Endothelial cell of umbilical vein (primary cell): ENCODE measurements at regions not wholly inside any gene's neighbourhood (a gene's known extent, or its start where the extent isn't known, plus 50 kb on each side); places are given as distances from the start of the nearest gene placed in this dataset.

Source experiments
- BruUV-seq: library from RNA; stranded (reverse); fragments of 400-500 nt; replicated peaks from 2 replicates; lab custom pipeline; 2021; lab: Mats Ljungman, UMichigan
- CTCF ChIA-PET: fragments of 300-600, 350-600 bp; sonication (Branson Sonifier 250); formaldehyde crosslinking; loops from one replicate; lab custom pipeline; 2021; ENCODE audit warnings: antibody characterized with exemption, inconsistent platforms; lab: Charles Lee
- POLR2A ChIA-PET: fragments of 300-600, 350-600 bp; sonication (Branson Sonifier 250); formaldehyde crosslinking; loops from one replicate; lab custom pipeline; 2021; ENCODE audit warnings: antibody characterized with exemption, inconsistent platforms; lab: Charles Lee
- DNase-seq: peaks from one replicate; pipeline ENCODE4 v3.0.0-alpha.2; 2011; ENCODE audit warnings: low read depth, low spot score
- FAIRE-seq: peaks from 2 replicates; lab custom pipeline; 2011; peaks lifted over from hg19 to GRCh38; lab: Jason Lieb, UNC
- H2AFZ ChIP-seq: 2 replicates; pipeline ENCODE4 v1.6.0; 2012; ENCODE audit warnings: low read depth, low read length, control low read depth, inconsistent platforms
- H3K27ac ChIP-seq: 2 replicates; pipeline ENCODE4 v1.5.1; 2011; ENCODE audit warnings: low read depth, mild to moderate bottlenecking, control low read depth, low read length, moderate library complexity; ENCODE audit not compliant: insufficient read depth
- H3K27me3 ChIP-seq, 2 experiments: 2 replicates each; pipeline versions ENCODE4 v1.6.0 to v1.6.1; 2011; ENCODE audit warnings: low read length in 2 of 2, mixed read lengths in 1 of 2; ENCODE audit not compliant: control insufficient read depth in 2 of 2, insufficient read depth in 2 of 2
- H3K36me3 ChIP-seq, 2 experiments: 2 replicates in 1 of 2; 3 replicates in 1 of 2; pipeline ENCODE4 v1.5.1; 2011; ENCODE audit warnings: low read length in 2 of 2, mild to moderate bottlenecking in 1 of 2, moderate library complexity in 1 of 2; ENCODE audit not compliant: control insufficient read depth in 2 of 2, insufficient read depth in 2 of 2; ENCODE audit errors: extremely low read depth in 1 of 2
- H3K4me1 ChIP-seq: 3 replicates; pipeline ENCODE4 v1.5.1; 2011; ENCODE audit warnings: mild to moderate bottlenecking, low read length; ENCODE audit not compliant: control insufficient read depth, insufficient read depth; ENCODE audit errors: extremely low read depth
- H3K4me2 ChIP-seq: 2 replicates; pipeline ENCODE4 v1.6.1; 2011; ENCODE audit warnings: low read length, control low read depth, mixed read lengths; ENCODE audit not compliant: insufficient read depth
- H3K4me3 ChIP-seq, 3 experiments: fragments of 200-600 bp in 1 of 3; sonication (generic), shearing (Covaris generic) in 1 of 3; replicated peaks in 1 of 3; 2 replicates each; pipeline ENCODE4 v1.5.1; 2011 to 2016; ENCODE audit warnings: control low read depth in 3 of 3, low read length in 3 of 3, mild to moderate bottlenecking in 2 of 3, inconsistent platforms in 1 of 3, low read depth in 1 of 3, moderate library complexity in 1 of 3; ENCODE audit not compliant: insufficient read depth in 1 of 3
- H3K79me2 ChIP-seq: 2 replicates; pipeline ENCODE4 v1.6.0; 2012; ENCODE audit warnings: low read length, inconsistent platforms; ENCODE audit not compliant: control insufficient read depth, insufficient read depth
- H3K9ac ChIP-seq: replicated peaks from 2 replicates; pipeline ENCODE3; 2011; ENCODE audit warnings: low read length, control low read depth; ENCODE audit not compliant: insufficient read depth; ENCODE audit errors: extremely low read depth
- H3K9me1 ChIP-seq: replicated peaks from 3 replicates; pipeline ENCODE4 v1.6.0; 2011; ENCODE audit warnings: mild to moderate bottlenecking, low read length; ENCODE audit not compliant: control insufficient read depth, insufficient read depth; ENCODE audit errors: extremely low read depth
- H3K9me3 ChIP-seq: replicated peaks from 2 replicates; pipeline ENCODE4 v1.5.1; 2012; ENCODE audit warnings: low read length, inconsistent platforms; ENCODE audit not compliant: control insufficient read depth, insufficient read depth
- H4K20me1 ChIP-seq: replicated peaks from 2 replicates; pipeline ENCODE3; 2011; ENCODE audit warnings: mild to moderate bottlenecking, low read length; ENCODE audit not compliant: control insufficient read depth, insufficient read depth; ENCODE audit errors: extremely low read depth
- CTCF ChIP-seq, 2 donors: IDR thresholded peaks; 1 replicate in 1 of 2; 2 replicates in 1 of 2; pipeline ENCODE4 v1.5.1; 2011; ENCODE audit warnings: low read length in 2 of 2, mild to moderate bottlenecking in 2 of 2, moderate library complexity in 2 of 2, control low read depth in 1 of 2, inconsistent platforms in 1 of 2, low read depth in 1 of 2; ENCODE audit not compliant: insufficient read depth in 1 of 2; ENCODE audit errors: extremely low read depth in 1 of 2
- EZH2 ChIP-seq: IDR thresholded peaks from 2 replicates; pipeline ENCODE4 v1.6.1; 2012; ENCODE audit warnings: borderline replicate concordance, low read depth, mild to moderate bottlenecking, moderate library complexity, low read length, inconsistent platforms; ENCODE audit not compliant: severe bottlenecking
- FOS ChIP-seq: IDR thresholded peaks from 2 replicates; pipeline ENCODE4 v1.6.1; 2011; ENCODE audit warnings: mild to moderate bottlenecking, low read length, moderate library complexity, borderline replicate concordance; ENCODE audit not compliant: insufficient read depth
- GATA2 ChIP-seq: IDR thresholded peaks from 2 replicates; pipeline ENCODE4 v1.7.0; 2011; ENCODE audit warnings: low read depth, mild to moderate bottlenecking, moderate library complexity, mixed read lengths, low read length; ENCODE audit not compliant: insufficient read length, insufficient read depth
- JUN ChIP-seq: IDR thresholded peaks from 2 replicates; pipeline ENCODE4 v1.6.1; 2011; ENCODE audit warnings: borderline replicate concordance, low read depth; ENCODE audit not compliant: insufficient read length, insufficient read depth
- MAX ChIP-seq: IDR thresholded peaks from 2 replicates; pipeline ENCODE4 v1.6.1; 2011; ENCODE audit not compliant: insufficient read depth, insufficient read length
- MYC ChIP-seq: IDR thresholded peaks from one replicate; pipeline ENCODE4 v1.6.1; 2011; ENCODE audit warnings: mild to moderate bottlenecking, low read depth, low read length
- POLR2A ChIP-seq: IDR thresholded peaks from 2 replicates; pipeline ENCODE4 v1.6.1; 2012; ENCODE audit warnings: low read depth, mild to moderate bottlenecking, control low read depth, low read length
- dilution Hi-C: fragments of 300-500 bp; cut with MboI; formaldehyde crosslinking; loops from one replicate; pipeline ENCODE4 v1.15.0; 2019; ENCODE audit warnings: low sequenced_read_pairs; ENCODE audit not compliant: extremely low pct_ligation_motif_present
- intact Hi-C: fragments of 100-400 bp; cut with micrococcal nuclease; formaldehyde crosslinking; loops from one replicate; pipeline ENCODE4 v1.10.0; 2022

GRCh38 chr10:64636461-64636860, 1115.3 kb downstream of the REEP3 start:
- Histone ChIP-seq H3K4me1 (no peaks in the 10 kb centered on the region), H3K9me3 (no peaks in the 10 kb centered on the region), H3K9me1 (no peaks in the 10 kb centered on the region), H3K79me2 (no peaks in the 10 kb centered on the region), H3K4me2 (no peak overlapping the region), H3K27me3 (no peaks in the 10 kb centered on the region), H2AFZ (no peak overlapping the region), H3K36me3 (no peaks in the 10 kb centered on the region), H3K27ac (no peak overlapping the region), H4K20me1 (no peaks in the 10 kb centered on the region), H3K4me3 (no peak overlapping the region), H3K9ac (no peak overlapping the region)
- TF ChIP-seq FOS (no peak), POLR2A (no peak), CTCF (IDR thresholded peaks at IDR 0.05; ENCODE audit: extremely low read depth in 1 of 2, insufficient read depth in 1 of 2, low read depth in 1 of 2, low read length in 2 of 2) (no peak), JUN (no peak), MYC (no peak), GATA2 (no peak), MAX (no peak), EZH2 (no peak)
- DNase-seq (no peak), FAIRE-seq (no peak)
- BruUV-seq, result no TSS peak
- POLR2A ChIA-PET, result no interaction called here
- intact Hi-C loops, result no loop called here
- dilution Hi-C loops, result no loop called here
- CTCF ChIA-PET, result no interaction called here

GRCh38 chr10:64637939-64638338, 1116.7 kb downstream of the REEP3 start:
- CTCF ChIA-PET, result no interaction called here
- no peaks in the 10 kb centered on the region for H3K9me1 ChIP-seq
- DNase-seq (no peak), FAIRE-seq (no peak)
- H3K36me3 ChIP-seq, result no peaks in the 10 kb centered on the region
- no peak for TF ChIP-seq GATA2
- no peak for TF ChIP-seq POLR2A
- H3K4me2 ChIP-seq, result no peak overlapping the region
- H3K4me1 ChIP-seq, result no peaks in the 10 kb centered on the region
- H3K27me3 ChIP-seq, result no peaks in the 10 kb centered on the region
- POLR2A ChIA-PET, result no interaction called here
- no peaks in the 10 kb centered on the region for H4K20me1 ChIP-seq
- dilution Hi-C loops, result no loop called here
- H3K4me3 ChIP-seq, result no peak overlapping the region
- intact Hi-C loops, result no loop called here
- no peaks in the 10 kb centered on the region for H3K9me3 ChIP-seq
- H2AFZ ChIP-seq, result no peak overlapping the region
- H3K9ac ChIP-seq, result no peak overlapping the region
- no peaks in the 10 kb centered on the region for H3K79me2 ChIP-seq
- BruUV-seq, result no TSS peak
- H3K27ac ChIP-seq, result no peak overlapping the region
